ENCODE measurements at regions not wholly inside any gene's neighbourhood (a gene's known extent, or its start where the extent isn't known, plus 50 kb on each side); places are given as distances from the start of the nearest gene placed in this dataset.

DNA sequence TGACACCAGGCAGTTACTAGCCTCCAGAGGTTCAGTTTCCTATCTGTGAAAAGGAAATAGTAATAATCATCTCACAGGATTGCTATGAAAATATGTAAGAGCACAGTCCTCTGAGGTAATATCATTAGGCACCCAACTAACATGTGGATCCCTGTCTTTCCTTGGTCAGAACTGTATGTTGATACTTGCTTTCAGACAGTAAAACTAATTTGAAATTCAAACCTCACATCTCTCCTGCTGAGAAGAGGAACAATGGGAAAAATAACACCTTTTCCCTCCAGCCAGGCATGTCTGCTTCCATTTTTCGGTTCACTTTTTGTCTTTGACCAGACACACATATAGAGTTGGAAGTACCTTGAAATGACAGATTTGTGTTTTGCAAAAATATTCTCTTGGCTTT is 262.7 kb downstream of the IL15 start:
- H3K36me3 ChIP-seq (replicated peaks; ENCODE audit: insufficient read depth, low read length) = no peaks in the 10 kb centered on the region
- H2AFZ ChIP-seq (ENCODE audit: low read length) = no peak overlapping the region
- no peak overlapping the region for H3K27ac ChIP-seq (ENCODE audit: low read length)
- no peak for TF ChIP-seq EZH2 (optimal IDR thresholded peaks at IDR 0.05; ENCODE audit: low read depth, low read length)
- no peak for TF ChIP-seq EZH2phosphoT487 (IDR thresholded peaks at IDR 0.05; ENCODE audit: low read length)
- TF ChIP-seq, protein P1, sequence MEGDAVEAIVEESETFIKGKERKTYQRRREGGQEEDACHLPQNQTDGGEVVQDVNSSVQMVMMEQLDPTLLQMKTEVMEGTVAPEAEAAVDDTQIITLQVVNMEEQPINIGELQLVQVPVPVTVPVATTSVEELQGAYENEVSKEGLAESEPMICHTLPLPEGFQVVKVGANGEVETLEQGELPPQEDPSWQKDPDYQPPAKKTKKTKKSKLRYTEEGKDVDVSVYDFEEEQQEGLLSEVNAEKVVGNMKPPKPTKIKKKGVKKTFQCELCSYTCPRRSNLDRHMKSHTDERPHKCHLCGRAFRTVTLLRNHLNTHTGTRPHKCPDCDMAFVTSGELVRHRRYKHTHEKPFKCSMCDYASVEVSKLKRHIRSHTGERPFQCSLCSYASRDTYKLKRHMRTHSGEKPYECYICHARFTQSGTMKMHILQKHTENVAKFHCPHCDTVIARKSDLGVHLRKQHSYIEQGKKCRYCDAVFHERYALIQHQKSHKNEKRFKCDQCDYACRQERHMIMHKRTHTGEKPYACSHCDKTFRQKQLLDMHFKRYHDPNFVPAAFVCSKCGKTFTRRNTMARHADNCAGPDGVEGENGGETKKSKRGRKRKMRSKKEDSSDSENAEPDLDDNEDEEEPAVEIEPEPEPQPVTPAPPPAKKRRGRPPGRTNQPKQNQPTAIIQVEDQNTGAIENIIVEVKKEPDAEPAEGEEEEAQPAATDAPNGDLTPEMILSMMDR (IDR thresholded peaks at IDR 0.05; ENCODE audit: low read length) = no peak
- no peaks in the 10 kb centered on the region for H3K9me3 ChIP-seq (replicated peaks; ENCODE audit: insufficient read depth, low read length)
- H3K9me2 ChIP-seq (replicated peaks; ENCODE audit: insufficient read depth, low read length) = no peaks in the 10 kb centered on the region
- no peak overlapping the region for H3K4me2 ChIP-seq (ENCODE audit: low read depth, low read length)
- H3K4me3 ChIP-seq (ENCODE audit: low read length) = no peak overlapping the region
- no peaks in the 10 kb centered on the region for H3K27me3 ChIP-seq (replicated peaks; ENCODE audit: insufficient read depth, low read length)
- no peaks in the 10 kb centered on the region for H3K79me2 ChIP-seq (ENCODE audit: low read length)
- no peak overlapping the region for H3K9ac ChIP-seq (ENCODE audit: low read length)
- H3F3A ChIP-seq (ENCODE audit: insufficient read depth, low read length) = no peaks in the 10 kb centered on the region
- H4K20me1 ChIP-seq (ENCODE audit: insufficient read depth, low read length) = no peaks in the 10 kb centered on the region
- no peaks in the 10 kb centered on the region for H3K4me1 ChIP-seq (ENCODE audit: low read length)
- no peak for DNase-seq

DNA sequence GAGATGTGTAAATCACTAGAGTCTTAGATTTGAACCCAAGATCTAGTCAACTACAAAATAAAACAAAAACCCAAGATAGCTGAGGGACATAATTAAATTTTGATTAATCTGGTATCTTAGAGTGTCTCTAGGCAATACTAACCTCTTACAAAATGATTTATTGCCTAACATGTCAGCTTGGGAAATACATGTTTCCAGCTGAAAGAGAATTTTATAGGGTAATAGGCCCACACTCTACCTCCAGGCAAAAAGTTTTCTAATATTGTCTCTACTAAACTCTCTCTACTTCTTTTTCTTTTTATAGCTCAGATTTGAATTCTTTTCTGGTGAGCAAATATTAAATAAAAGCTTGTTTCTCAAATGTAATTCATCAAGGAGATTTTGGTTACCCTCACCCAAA is 263.2 kb downstream of the IL15 start:
- no peaks in the 10 kb centered on the region for H4K20me1 ChIP-seq (ENCODE audit: insufficient read depth, low read length)
- no peak for DNase-seq
- H3F3A ChIP-seq (ENCODE audit: insufficient read depth, low read length) = no peaks in the 10 kb centered on the region
- no peak overlapping the region for H3K27ac ChIP-seq (ENCODE audit: low read length)
- H3K79me2 ChIP-seq (ENCODE audit: low read length) = no peaks in the 10 kb centered on the region
- H3K4me2 ChIP-seq (ENCODE audit: low read depth, low read length) = no peak overlapping the region
- no peak overlapping the region for H2AFZ ChIP-seq (ENCODE audit: low read length)
- no peak overlapping the region for H3K9ac ChIP-seq (ENCODE audit: low read length)
- TF ChIP-seq EZH2 (optimal IDR thresholded peaks at IDR 0.05; ENCODE audit: low read depth, low read length) (no peak), EZH2phosphoT487 (IDR thresholded peaks at IDR 0.05; ENCODE audit: low read length) (no peak)
- TF ChIP-seq, protein P1 (IDR thresholded peaks at IDR 0.05; ENCODE audit: low read length) = no peak
- H3K9me3 ChIP-seq (replicated peaks; ENCODE audit: insufficient read depth, low read length) = no peaks in the 10 kb centered on the region
- H3K9me2 ChIP-seq (replicated peaks; ENCODE audit: insufficient read depth, low read length) = no peaks in the 10 kb centered on the region
- H3K4me3 ChIP-seq (ENCODE audit: low read length) = no peak overlapping the region
- no peaks in the 10 kb centered on the region for H3K27me3 ChIP-seq (replicated peaks; ENCODE audit: insufficient read depth, low read length)
- no peaks in the 10 kb centered on the region for H3K4me1 ChIP-seq (ENCODE audit: low read length)
- no peaks in the 10 kb centered on the region for H3K36me3 ChIP-seq (replicated peaks; ENCODE audit: insufficient read depth, low read length)

DNA sequence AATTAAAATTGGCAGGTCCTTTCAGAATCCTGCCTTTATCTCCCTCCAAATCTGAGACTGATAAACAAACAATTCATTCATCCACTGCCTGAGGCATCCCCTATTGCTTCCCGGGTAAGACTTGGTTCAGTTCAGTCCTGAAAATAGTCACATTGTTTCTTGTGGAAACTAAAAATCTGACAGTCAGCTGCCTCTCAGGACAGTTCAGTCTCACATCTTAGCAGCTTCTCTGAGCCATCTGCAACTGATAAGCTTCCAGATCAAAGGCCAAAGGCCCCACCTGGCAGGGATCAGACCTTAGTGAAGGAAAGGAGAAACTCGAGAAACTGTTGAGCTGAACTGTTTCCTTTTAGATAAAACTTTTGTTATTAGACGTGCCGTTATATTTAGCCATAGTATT is 264.5 kb downstream of the IL15 start:
- no peaks in the 10 kb centered on the region for H3K4me1 ChIP-seq (ENCODE audit: low read length)
- H4K20me1 ChIP-seq (ENCODE audit: insufficient read depth, low read length) = no peaks in the 10 kb centered on the region

More for the DNA sequence above, 264.5 kb downstream of the IL15 start:
- H2AFZ ChIP-seq (ENCODE audit: low read length) = peak overlapping the region; percentile 4; the same call in 1 of the 2 replicates
- no peak overlapping the region for H3K4me2 ChIP-seq (ENCODE audit: low read depth, low read length)
- H3K27me3 ChIP-seq (replicated peaks; ENCODE audit: insufficient read depth, low read length) = no peaks in the 10 kb centered on the region
- no peaks in the 10 kb centered on the region for H3K9me2 ChIP-seq (replicated peaks; ENCODE audit: insufficient read depth, low read length)
- H3K27ac ChIP-seq (ENCODE audit: low read length) = no peak overlapping the region
- peak; percentile 32 for DNase-seq
- H3K79me2 ChIP-seq (ENCODE audit: low read length) = no peaks in the 10 kb centered on the region
- H3K36me3 ChIP-seq (replicated peaks; ENCODE audit: insufficient read depth, low read length) = no peaks in the 10 kb centered on the region
- no peak overlapping the region for H3K9ac ChIP-seq (ENCODE audit: low read length)
- no peaks in the 10 kb centered on the region for H3F3A ChIP-seq (ENCODE audit: insufficient read depth, low read length)
- TF ChIP-seq, protein P1 (IDR thresholded peaks at IDR 0.05; ENCODE audit: low read length) = no peak
- TF ChIP-seq EZH2phosphoT487 (IDR thresholded peaks at IDR 0.05; ENCODE audit: low read length) (no peak), EZH2 (optimal IDR thresholded peaks at IDR 0.05; ENCODE audit: low read depth, low read length) (no peak)
- H3K4me3 ChIP-seq (ENCODE audit: low read length) = no peak overlapping the region
- H3K9me3 ChIP-seq (replicated peaks; ENCODE audit: insufficient read depth, low read length) = no peaks in the 10 kb centered on the region

Measured in MM.1S (cell line).